C4-2B (cell line): ENCODE measurements at regions not wholly inside any gene's neighbourhood (a gene's known extent, or its start where the extent isn't known, plus 50 kb on each side); places are given as distances from the start of the nearest gene placed in this dataset.

ENCODE experiments used
- CTCF ChIP-seq: fragments of 450-650 bp; conservative IDR thresholded peaks from 2 replicates; pipeline ENCODE4 v1.5.1; 2017; ENCODE audit warnings: mild to moderate bottlenecking
- ZFX ChIP-seq: fragments of 450-650 bp; IDR thresholded peaks from 2 replicates; pipeline ENCODE4 v1.6.1; 2017

- TF ChIP-seq CTCF, result no peak
- TF ChIP-seq ZFX, result no peak
These were observed 332.3 kb upstream of the PRKCQ start for GRCh38 chr10:6912424-6912823.
